HepG2 (cell line): ENCODE measurements at regions not wholly inside any gene's neighbourhood (a gene's known extent, or its start where the extent isn't known, plus 50 kb on each side); places are given as distances from the start of the nearest gene placed in this dataset.

Source experiments
- BRCA1 ChIP-seq: sonication (generic); formaldehyde crosslinking; IDR thresholded peaks from 2 replicates; pipeline ENCODE4 v1.4.0; 2020; ENCODE audit warnings: missing genetic modification reagents
- NCOR1 ChIP-seq: fragments of 200-600 bp; sonication (generic); IDR thresholded peaks from 2 replicates; pipeline ENCODE4 v1.7.0; 2017; ENCODE audit warnings: antibody characterized with exemption, low read length, borderline replicate concordance
- NFE2L2 ChIP-seq: fragments of 150-350 bp; IDR thresholded peaks from 2 replicates; pipeline ENCODE4 v1.6.1; 2014; ENCODE audit warnings: low read length
- RORA ChIP-seq: sonication (generic); formaldehyde crosslinking; IDR thresholded peaks from 2 replicates; pipeline ENCODE4 v1.5.0; 2020; ENCODE audit warnings: mild to moderate bottlenecking, missing genetic modification reagents, moderate library complexity
- TCF7L2 ChIP-seq: IDR thresholded peaks from 2 replicates; pipeline ENCODE4 v1.6.1; 2011; ENCODE audit warnings: mild to moderate bottlenecking, low read depth, low read length, moderate library complexity
- ZNF225 ChIP-seq: sonication (generic); formaldehyde crosslinking; IDR thresholded peaks from 2 replicates; pipeline ENCODE4 v1.4.0; 2020; ENCODE audit warnings: mild to moderate bottlenecking, missing genetic modification reagents
- ZNF747 ChIP-seq: sonication (generic); formaldehyde crosslinking; IDR thresholded peaks from 2 replicates; pipeline ENCODE4 v1.8.1; 2023; ENCODE audit warnings: missing genetic modification reagents, mild to moderate bottlenecking, borderline replicate concordance
- TF ChIP-seq, protein P1 (sequence below), 2 experiments: IDR thresholded peaks; 2 replicates each; pipeline ENCODE4 v1.6.1; 2011 to 2012; ENCODE audit warnings: low read length in 2 of 2, borderline replicate concordance in 1 of 2, low read depth in 1 of 2, mild to moderate bottlenecking in 1 of 2, moderate library complexity in 1 of 2

DNA sequence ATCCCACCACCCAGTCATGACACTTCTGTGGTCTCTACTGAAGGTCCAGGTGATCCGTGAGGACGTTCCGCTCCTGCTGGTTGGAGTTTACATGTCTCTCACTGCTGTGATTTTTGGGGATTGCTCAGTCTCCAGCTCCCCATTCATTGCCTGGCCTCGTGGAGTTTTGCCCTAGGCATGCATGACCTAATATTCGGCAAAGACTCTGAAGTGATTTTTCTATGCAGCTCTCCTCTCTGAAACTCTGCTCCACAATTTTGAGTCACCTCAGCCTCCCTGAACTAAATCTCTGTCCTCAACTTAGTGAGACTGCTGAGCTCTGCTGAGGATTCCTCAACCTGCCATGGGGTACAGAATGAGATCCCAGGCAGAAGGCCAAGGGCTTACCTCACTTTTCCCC lies 174.4 kb upstream of the FGGY start:
- TF ChIP-seq BRCA1 (CRISPR knock-in tag) = no peak
- TF ChIP-seq RORA (CRISPR knock-in tag) = no peak
- TF ChIP-seq, protein P1, sequence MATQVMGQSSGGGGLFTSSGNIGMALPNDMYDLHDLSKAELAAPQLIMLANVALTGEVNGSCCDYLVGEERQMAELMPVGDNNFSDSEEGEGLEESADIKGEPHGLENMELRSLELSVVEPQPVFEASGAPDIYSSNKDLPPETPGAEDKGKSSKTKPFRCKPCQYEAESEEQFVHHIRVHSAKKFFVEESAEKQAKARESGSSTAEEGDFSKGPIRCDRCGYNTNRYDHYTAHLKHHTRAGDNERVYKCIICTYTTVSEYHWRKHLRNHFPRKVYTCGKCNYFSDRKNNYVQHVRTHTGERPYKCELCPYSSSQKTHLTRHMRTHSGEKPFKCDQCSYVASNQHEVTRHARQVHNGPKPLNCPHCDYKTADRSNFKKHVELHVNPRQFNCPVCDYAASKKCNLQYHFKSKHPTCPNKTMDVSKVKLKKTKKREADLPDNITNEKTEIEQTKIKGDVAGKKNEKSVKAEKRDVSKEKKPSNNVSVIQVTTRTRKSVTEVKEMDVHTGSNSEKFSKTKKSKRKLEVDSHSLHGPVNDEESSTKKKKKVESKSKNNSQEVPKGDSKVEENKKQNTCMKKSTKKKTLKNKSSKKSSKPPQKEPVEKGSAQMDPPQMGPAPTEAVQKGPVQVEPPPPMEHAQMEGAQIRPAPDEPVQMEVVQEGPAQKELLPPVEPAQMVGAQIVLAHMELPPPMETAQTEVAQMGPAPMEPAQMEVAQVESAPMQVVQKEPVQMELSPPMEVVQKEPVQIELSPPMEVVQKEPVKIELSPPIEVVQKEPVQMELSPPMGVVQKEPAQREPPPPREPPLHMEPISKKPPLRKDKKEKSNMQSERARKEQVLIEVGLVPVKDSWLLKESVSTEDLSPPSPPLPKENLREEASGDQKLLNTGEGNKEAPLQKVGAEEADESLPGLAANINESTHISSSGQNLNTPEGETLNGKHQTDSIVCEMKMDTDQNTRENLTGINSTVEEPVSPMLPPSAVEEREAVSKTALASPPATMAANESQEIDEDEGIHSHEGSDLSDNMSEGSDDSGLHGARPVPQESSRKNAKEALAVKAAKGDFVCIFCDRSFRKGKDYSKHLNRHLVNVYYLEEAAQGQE (IDR thresholded peaks at IDR 0.05; ENCODE audit: borderline replicate concordance in 1 of 2, low read depth in 1 of 2, low read length in 2 of 2) = no peak
- no peak for TF ChIP-seq NCOR1
- no peak for TF ChIP-seq NFE2L2
- no peak for TF ChIP-seq ZNF225 (CRISPR knock-in tag)
- TF ChIP-seq TCF7L2 = no peak
- TF ChIP-seq ZNF747 (CRISPR knock-in tag) = no peak
